ENCODE measurements at regions not wholly inside any gene's neighbourhood (a gene's known extent, or its start where the extent isn't known, plus 50 kb on each side); places are given as distances from the start of the nearest gene placed in this dataset.
"Not testable (repeated sequence)": the region's sequence is repeated elsewhere in the genome, so short reads cannot be mapped to it uniquely, and the experiment has no call there.

DNA sequence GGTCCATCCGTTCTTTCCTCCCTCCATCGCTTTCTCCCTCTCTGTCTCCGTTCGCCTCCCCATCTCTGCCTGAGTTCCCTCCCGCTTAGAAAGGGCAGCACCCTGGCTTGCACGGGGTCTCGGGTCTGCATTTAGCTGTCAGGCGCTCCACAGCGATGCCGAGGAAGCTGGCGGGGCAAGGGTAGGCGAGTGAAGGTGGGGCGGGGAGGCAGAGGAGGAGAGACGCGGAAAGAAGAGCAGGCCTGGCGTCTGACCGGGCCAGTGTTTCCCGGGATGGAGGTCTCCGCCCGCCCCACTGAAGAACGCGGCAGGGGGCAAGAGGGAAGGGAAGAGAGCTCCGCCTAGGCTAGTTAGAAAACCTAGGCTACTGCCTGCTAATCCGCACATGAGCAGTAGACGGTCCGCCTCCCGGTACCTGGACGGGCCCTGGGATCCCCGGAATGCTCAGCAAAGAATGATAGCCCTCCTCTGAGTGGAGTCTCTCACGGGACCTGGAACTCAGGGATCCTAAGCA is 3922.5 kb upstream of the OR11H1 start:
- no peak overlapping the region for H3K4me3 ChIP-seq (ENCODE audit: low read depth, low read length)
- no peaks in the 10 kb centered on the region for H3K27me3 ChIP-seq (ENCODE audit: control insufficient read depth, insufficient read depth, low read length)
- ChIA-PET POLR2A (no interaction called here), CTCF (no interaction called here)
- peaks cover 46% of the 10 kb centered on the region for H3K9me3 ChIP-seq (ENCODE audit: control insufficient read depth, insufficient read depth, low read length)
- no peak for DNase-seq (ENCODE audit: low read depth, low spot score)
- H3K27ac ChIP-seq (ENCODE audit: low read depth, low read length), result no peak overlapping the region
- no peak for TF ChIP-seq CTCF (IDR thresholded peaks at IDR 0.05; ENCODE audit: low read depth, low read length)

GRCh38 chr22:11606047-11607000 is 3921.7 kb upstream of the OR11H1 start:
- H3K27me3 ChIP-seq (ENCODE audit: control insufficient read depth, insufficient read depth, low read length); H3K4me3 ChIP-seq (ENCODE audit: low read depth, low read length); CTCF ChIA-PET; H3K27ac ChIP-seq (ENCODE audit: low read depth, low read length); DNase-seq (ENCODE audit: low read depth, low spot score); POLR2A ChIA-PET: not testable (repeated sequence)
- H3K9me3 ChIP-seq (ENCODE audit: control insufficient read depth, insufficient read depth, low read length), result peaks cover 45% of the 10 kb centered on the region

GRCh38 chr22:11607215-11607614 is 3920.8 kb upstream of the OR11H1 start:
- CTCF ChIA-PET; DNase-seq (ENCODE audit: low read depth, low spot score); H3K27me3 ChIP-seq (ENCODE audit: control insufficient read depth, insufficient read depth, low read length); H3K27ac ChIP-seq (ENCODE audit: low read depth, low read length); H3K4me3 ChIP-seq (ENCODE audit: low read depth, low read length); POLR2A ChIA-PET: not testable (repeated sequence)
- H3K9me3 ChIP-seq (ENCODE audit: control insufficient read depth, insufficient read depth, low read length), result peaks cover 47% of the 10 kb centered on the region

DNA sequence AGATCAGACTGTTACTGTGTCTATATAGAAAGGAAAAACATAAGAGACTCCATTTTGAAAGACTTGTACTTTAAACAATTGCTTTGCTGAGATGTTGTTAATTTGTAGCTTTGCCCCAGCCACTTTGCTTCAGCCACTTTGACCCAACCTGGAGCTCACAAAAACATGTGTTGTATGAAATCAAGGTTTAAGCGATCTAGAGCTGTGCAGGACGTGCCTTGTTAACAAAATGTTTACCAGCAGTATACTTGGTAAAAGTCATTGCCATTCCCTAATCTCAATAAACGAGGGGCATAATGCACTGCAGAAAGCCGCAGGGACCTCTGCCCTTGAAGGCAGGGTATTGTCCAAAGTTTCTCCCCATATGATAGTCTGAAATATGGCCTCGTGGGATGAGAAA is 3919.5 kb upstream of the OR11H1 start:
- CTCF ChIA-PET; H3K27me3 ChIP-seq (ENCODE audit: control insufficient read depth, insufficient read depth, low read length); DNase-seq (ENCODE audit: low read depth, low spot score); H3K4me3 ChIP-seq (ENCODE audit: low read depth, low read length); H3K27ac ChIP-seq (ENCODE audit: low read depth, low read length); POLR2A ChIA-PET: not testable (repeated sequence)
- H3K9me3 ChIP-seq (ENCODE audit: control insufficient read depth, insufficient read depth, low read length), result peaks cover 60% of the 10 kb centered on the region

DNA sequence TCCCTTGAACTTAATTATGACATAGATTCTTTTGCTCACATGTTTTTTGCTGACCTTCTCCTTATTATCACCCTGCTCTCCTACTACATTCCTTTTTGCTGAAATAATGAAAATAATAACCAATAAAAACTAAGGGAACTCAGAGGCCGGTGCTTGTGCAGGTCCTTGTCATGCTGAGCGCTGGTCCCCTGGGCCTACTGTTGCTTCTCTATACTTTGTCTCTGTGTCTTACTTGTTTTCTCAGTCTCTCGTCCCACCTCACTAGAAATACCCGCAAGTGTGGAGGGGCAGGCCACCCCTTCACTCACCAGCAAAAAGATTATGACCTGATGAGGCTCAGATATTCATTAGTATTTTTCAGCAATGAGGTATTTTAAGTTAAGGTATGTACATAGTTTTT is 3918.8 kb upstream of the OR11H1 start:
- POLR2A ChIA-PET; CTCF ChIA-PET; H3K27ac ChIP-seq (ENCODE audit: low read depth, low read length); H3K4me3 ChIP-seq (ENCODE audit: low read depth, low read length); H3K27me3 ChIP-seq (ENCODE audit: control insufficient read depth, insufficient read depth, low read length); DNase-seq (ENCODE audit: low read depth, low spot score): not testable (repeated sequence)
- H3K9me3 ChIP-seq (ENCODE audit: control insufficient read depth, insufficient read depth, low read length), result peaks cover 67% of the 10 kb centered on the region

GRCh38 chr22:11611280-11611679 is 3916.7 kb upstream of the OR11H1 start:
- H3K27ac ChIP-seq (ENCODE audit: low read depth, low read length); H3K4me3 ChIP-seq (ENCODE audit: low read depth, low read length); CTCF ChIA-PET; H3K27me3 ChIP-seq (ENCODE audit: control insufficient read depth, insufficient read depth, low read length); POLR2A ChIA-PET; DNase-seq (ENCODE audit: low read depth, low spot score): not testable (repeated sequence)
- H3K9me3 ChIP-seq (ENCODE audit: control insufficient read depth, insufficient read depth, low read length), result peaks cover 70% of the 10 kb centered on the region

GRCh38 chr22:11611876-11612275 is 3916.1 kb upstream of the OR11H1 start:
- POLR2A ChIA-PET; H3K4me3 ChIP-seq (ENCODE audit: low read depth, low read length); DNase-seq (ENCODE audit: low read depth, low spot score); H3K27me3 ChIP-seq (ENCODE audit: control insufficient read depth, insufficient read depth, low read length); H3K27ac ChIP-seq (ENCODE audit: low read depth, low read length); CTCF ChIA-PET: not testable (repeated sequence)
- peaks cover 71% of the 10 kb centered on the region for H3K9me3 ChIP-seq (ENCODE audit: control insufficient read depth, insufficient read depth, low read length)

GRCh38 chr22:11613081-11613897 is 3914.7 kb upstream of the OR11H1 start:
- H3K27ac ChIP-seq (ENCODE audit: low read depth, low read length); H3K27me3 ChIP-seq (ENCODE audit: control insufficient read depth, insufficient read depth, low read length); H3K4me3 ChIP-seq (ENCODE audit: low read depth, low read length); CTCF ChIA-PET; POLR2A ChIA-PET; DNase-seq (ENCODE audit: low read depth, low spot score): not testable (repeated sequence)
- peaks cover 81% of the 10 kb centered on the region for H3K9me3 ChIP-seq (ENCODE audit: control insufficient read depth, insufficient read depth, low read length)

Data from AG04450 (cell line).